ENCODE measurements at regions not wholly inside any gene's neighbourhood (a gene's known extent, or its start where the extent isn't known, plus 50 kb on each side); places are given as distances from the start of the nearest gene placed in this dataset.
A peak's percentile ranks its signal among the peaks of the same experiment; 100 is the strongest.
"Not testable (repeated sequence)": the region's sequence is repeated elsewhere in the genome, so short reads cannot be mapped to it uniquely, and the experiment has no call there.

- DNase-seq, result not testable (repeated sequence)
These were observed 66.9 kb downstream of the FAM72B start for GRCh38 chr1:121117298-121117611.

GRCh38 chr1:121117622-121118479 lies 66.3 kb downstream of the FAM72B start:
- peak; percentile 26 for DNase-seq
